ENCODE measurements at regions not wholly inside any gene's neighbourhood (a gene's known extent, or its start where the extent isn't known, plus 50 kb on each side); places are given as distances from the start of the nearest gene placed in this dataset.

- DNase-seq, result no peak
These were observed 142.9 kb downstream of the RPIA start for GRCh38 chr2:88834376-88834775.

GRCh38 chr2:88834866-88835265, 143.4 kb downstream of the RPIA start:
- DNase-seq, result no peak

GRCh38 chr2:88835726-88836125, 144.3 kb downstream of the RPIA start:
- DNase-seq, result no peak

- DNase-seq, result no peak
These were observed 144.9 kb downstream of the RPIA start for GRCh38 chr2:88836351-88836750.

GRCh38 chr2:88837511-88838160, 146.2 kb downstream of the RPIA start:
- DNase-seq, result no peak

- DNase-seq, result no peak
These were observed 146.7 kb downstream of the RPIA start for GRCh38 chr2:88838165-88838635.

- no peak for DNase-seq
These were observed 149.9 kb downstream of the RPIA start for GRCh38 chr2:88841224-88841929.

- DNase-seq, result no peak
These were observed 151.4 kb downstream of the RPIA start for GRCh38 chr2:88842656-88843460.

GRCh38 chr2:88843651-88844050, 152.2 kb downstream of the RPIA start:
- DNase-seq, result no peak

GRCh38 chr2:88844960-88845359, 153.5 kb downstream of the RPIA start:
- no peak for DNase-seq

GRCh38 chr2:88845772-88846661, 154.5 kb downstream of the RPIA start:
- no peak for DNase-seq

GRCh38 chr2:88852753-88853402, 161.4 kb downstream of the RPIA start:
- DNase-seq, result no peak

- no peak for DNase-seq
These were observed 161.9 kb downstream of the RPIA start for GRCh38 chr2:88853403-88853790.

GRCh38 chr2:88854528-88854927, 163.1 kb downstream of the RPIA start:
- no peak for DNase-seq

- DNase-seq, result no peak
These were observed 164.3 kb downstream of the RPIA start for GRCh38 chr2:88855620-88856408.

- no peak for DNase-seq
These were observed 165.1 kb downstream of the RPIA start for GRCh38 chr2:88856409-88857135.

GRCh38 chr2:88857274-88857741, 165.8 kb downstream of the RPIA start:
- DNase-seq, result no peak

- peak; percentile 68 for DNase-seq
These were observed 166.5 kb downstream of the RPIA start for GRCh38 chr2:88857951-88858411.

- DNase-seq, result no peak
These were observed 168.0 kb downstream of the RPIA start for GRCh38 chr2:88859461-88859860.

GRCh38 chr2:88860421-88861075, 169.1 kb downstream of the RPIA start:
- DNase-seq, result no peak

All from T1000 (cell line).